ENCODE measurements at regions not wholly inside any gene's neighbourhood (a gene's known extent, or its start where the extent isn't known, plus 50 kb on each side); places are given as distances from the start of the nearest gene placed in this dataset.
"Not testable (repeated sequence)": the region's sequence is repeated elsewhere in the genome, so short reads cannot be mapped to it uniquely, and the experiment has no call there.

DNA sequence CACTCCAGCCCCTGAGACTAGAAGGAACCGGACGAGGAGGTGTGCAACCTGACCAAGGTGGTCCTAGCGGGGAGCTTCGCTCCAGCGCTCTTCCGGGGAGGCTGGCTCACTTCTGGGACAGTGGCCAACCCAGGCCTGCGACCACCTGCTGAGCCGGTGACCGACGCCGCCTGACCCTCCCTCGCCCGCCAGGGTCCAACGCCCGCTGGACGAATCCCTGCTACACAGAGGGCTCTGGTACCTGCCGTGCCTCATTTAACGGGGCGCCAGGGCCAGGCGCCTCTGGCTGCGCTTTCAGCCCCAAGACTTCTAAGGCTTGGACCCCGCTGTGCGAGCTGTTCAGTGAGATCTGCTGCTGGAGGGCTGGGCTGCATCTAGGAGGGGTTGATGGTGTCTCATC, 99.5 kb upstream of the KCNJ18 start:
- no peak overlapping the region for H3K4me3 ChIP-seq
- H3K4me1 ChIP-seq, result peaks cover 0 to 10% (median 3%) of the 10 kb centered on the region in 4 donors
- no peaks in the 10 kb centered on the region for H3K9me3 ChIP-seq
- H3K27ac ChIP-seq, result no peak overlapping the region
- TF ChIP-seq, protein P1, sequence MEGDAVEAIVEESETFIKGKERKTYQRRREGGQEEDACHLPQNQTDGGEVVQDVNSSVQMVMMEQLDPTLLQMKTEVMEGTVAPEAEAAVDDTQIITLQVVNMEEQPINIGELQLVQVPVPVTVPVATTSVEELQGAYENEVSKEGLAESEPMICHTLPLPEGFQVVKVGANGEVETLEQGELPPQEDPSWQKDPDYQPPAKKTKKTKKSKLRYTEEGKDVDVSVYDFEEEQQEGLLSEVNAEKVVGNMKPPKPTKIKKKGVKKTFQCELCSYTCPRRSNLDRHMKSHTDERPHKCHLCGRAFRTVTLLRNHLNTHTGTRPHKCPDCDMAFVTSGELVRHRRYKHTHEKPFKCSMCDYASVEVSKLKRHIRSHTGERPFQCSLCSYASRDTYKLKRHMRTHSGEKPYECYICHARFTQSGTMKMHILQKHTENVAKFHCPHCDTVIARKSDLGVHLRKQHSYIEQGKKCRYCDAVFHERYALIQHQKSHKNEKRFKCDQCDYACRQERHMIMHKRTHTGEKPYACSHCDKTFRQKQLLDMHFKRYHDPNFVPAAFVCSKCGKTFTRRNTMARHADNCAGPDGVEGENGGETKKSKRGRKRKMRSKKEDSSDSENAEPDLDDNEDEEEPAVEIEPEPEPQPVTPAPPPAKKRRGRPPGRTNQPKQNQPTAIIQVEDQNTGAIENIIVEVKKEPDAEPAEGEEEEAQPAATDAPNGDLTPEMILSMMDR (IDR thresholded peaks at IDR 0.05), result no peak
- no peak for TF ChIP-seq POLR2A (IDR thresholded peaks at IDR 0.05)
- ATAC-seq, result peak in 1 of 4 donors; percentile 23
- intact Hi-C loops (cut with DNase I), result no loop called here
- no peaks in the 10 kb centered on the region for H3K36me3 ChIP-seq
- no peak for DNase-seq
- no peaks in the 10 kb centered on the region for H3K27me3 ChIP-seq
- WGBS (ENCODE audit: insufficient coverage, low coverage, low lambda C conversion rate, missing lambda C conversion rate), result 100% methylated on average over 1 of the region's 23 CpGs

DNA sequence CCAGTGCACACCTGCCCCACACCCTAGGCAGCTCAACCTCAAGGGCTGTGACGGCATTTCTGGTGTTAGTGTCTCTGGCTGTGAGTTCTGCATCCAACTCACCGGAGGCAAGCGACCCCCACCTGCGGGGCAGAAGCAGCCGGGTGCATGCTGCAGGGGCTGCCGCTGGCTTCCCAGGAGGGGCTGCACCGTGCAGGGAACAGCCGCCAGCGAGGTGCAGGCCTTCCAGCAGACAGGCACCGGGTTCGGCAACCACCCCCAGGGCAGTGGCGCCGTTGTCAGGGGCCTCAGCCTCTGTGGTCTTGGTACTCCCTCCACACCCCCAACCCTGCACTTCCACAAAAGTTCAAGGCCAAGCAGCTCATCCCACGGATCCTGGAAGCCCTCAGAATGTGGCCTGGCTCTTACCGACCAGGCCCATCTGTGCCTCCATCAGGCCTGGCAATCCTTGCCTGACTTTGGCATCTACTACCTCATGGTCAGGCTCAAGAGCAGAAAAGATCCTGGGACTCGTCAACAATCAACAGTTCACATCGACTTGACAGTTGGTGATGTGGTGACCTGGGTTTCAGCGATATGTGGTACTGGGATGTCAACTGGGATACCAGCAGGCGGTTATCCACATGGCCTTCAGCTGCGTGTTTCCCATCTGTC, 98.7 kb upstream of the KCNJ18 start:
- 75% methylated on average over 2 of the region's 20 CpGs for WGBS (ENCODE audit: insufficient coverage, low coverage, low lambda C conversion rate, missing lambda C conversion rate)
- H3K36me3 ChIP-seq; H3K27me3 ChIP-seq; intact Hi-C loops (cut with DNase I); H3K9me3 ChIP-seq; DNase-seq; H3K4me1 ChIP-seq; H3K4me3 ChIP-seq; H3K27ac ChIP-seq: not testable (repeated sequence)
- peak in 1 of 4 donors; percentile 27 for ATAC-seq

DNA sequence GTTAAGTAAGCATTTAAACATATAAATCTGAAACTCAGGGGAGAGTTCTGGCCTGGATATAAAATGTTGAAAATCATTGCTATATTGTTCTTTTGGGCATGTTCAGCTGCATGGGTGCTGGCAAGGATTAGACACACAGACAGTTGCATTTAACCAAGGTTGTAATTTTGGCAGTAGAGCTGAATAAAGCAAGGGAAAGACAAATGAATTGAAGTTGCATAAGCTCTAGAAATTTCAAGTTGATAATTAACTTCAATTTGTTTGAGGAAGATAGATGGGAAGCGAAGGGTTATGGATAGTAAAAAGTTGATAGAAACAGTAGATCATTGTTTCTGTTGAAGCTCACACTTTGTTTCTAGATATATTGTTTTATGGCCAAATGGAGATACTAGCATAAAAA, 97.2 kb upstream of the KCNJ18 start:
- Histone ChIP-seq H3K4me1 (peaks cover 0 to 10% (median 3%) of the 10 kb centered on the region in 4 donors), H3K27ac (no peak overlapping the region), H3K4me3 (no peak overlapping the region), H3K27me3 (no peaks in the 10 kb centered on the region), H3K9me3 (no peaks in the 10 kb centered on the region), H3K36me3 (no peaks in the 10 kb centered on the region)
- WGBS (ENCODE audit: insufficient coverage, low coverage, low lambda C conversion rate, missing lambda C conversion rate), result 25% methylated on average over 1 of the region's 1 CpG
- intact Hi-C loops (cut with DNase I), result no loop called here
- no peak for TF ChIP-seq POLR2A (IDR thresholded peaks at IDR 0.05)
- TF ChIP-seq, protein P1 (IDR thresholded peaks at IDR 0.05), result no peak
- peak; percentile 72 to 90 (median 87) for ATAC-seq
- no peak for DNase-seq

DNA sequence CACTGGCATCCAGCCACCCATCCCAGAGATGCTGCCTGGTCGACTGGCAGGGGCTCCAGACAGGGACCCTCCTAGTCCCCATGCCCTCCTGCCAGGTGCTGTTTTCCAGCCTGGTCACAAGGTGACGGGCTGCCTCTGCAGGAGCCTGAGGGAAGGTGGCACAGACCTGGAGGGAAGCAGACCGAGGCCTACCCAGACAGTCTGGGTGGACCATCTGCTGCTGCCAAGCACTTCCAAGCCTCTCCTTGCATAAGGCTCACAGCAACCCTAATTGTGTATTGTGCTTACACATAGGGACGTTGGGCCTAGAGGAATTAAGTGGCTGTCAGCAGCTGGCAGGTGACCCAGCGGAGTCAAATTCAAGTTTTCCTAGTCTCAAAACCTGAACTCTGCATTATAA, 90.1 kb upstream of the KCNJ18 start:
- no peak overlapping the region for H3K4me3 ChIP-seq
- no peaks in the 10 kb centered on the region for H3K36me3 ChIP-seq
- DNase-seq (no peak), ATAC-seq (peak in 1 of 4 donors; percentile 44)
- no CpG with 5 or more reads among the region's 5 CpGs for WGBS (ENCODE audit: insufficient coverage, low coverage, low lambda C conversion rate, missing lambda C conversion rate)
- no peaks in the 10 kb centered on the region for H3K4me1 ChIP-seq
- intact Hi-C loops (cut with DNase I), result no loop called here
- TF ChIP-seq, protein P1 (IDR thresholded peaks at IDR 0.05), result no peak
- no peak for TF ChIP-seq POLR2A (IDR thresholded peaks at IDR 0.05)
- H3K27me3 ChIP-seq, result no peaks in the 10 kb centered on the region
- no peak overlapping the region for H3K27ac ChIP-seq
- no peaks in the 10 kb centered on the region for H3K9me3 ChIP-seq

DNA sequence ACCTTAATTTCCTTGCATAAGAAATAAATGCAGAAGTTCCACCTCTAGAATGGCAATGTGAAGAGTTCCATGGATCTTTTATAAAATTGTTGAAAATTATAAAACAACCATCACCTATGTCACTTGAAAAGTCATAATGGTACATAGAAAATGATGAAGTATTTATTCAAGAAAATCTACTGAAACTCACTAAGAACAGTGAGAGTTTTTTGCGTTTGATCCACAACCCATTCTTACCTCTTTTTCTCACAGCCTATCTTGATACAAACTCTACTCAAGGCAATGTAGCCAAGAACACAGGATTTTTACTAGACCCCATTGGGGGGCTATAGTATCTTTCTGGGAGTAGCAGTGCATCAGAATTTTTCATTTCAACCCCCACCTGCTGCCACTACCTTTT, 89.0 kb upstream of the KCNJ18 start:
- ATAC-seq; DNase-seq; H3K9me3 ChIP-seq; intact Hi-C loops (cut with DNase I); H3K4me3 ChIP-seq; H3K27me3 ChIP-seq; H3K36me3 ChIP-seq; H3K27ac ChIP-seq; H3K4me1 ChIP-seq: not testable (repeated sequence)
- WGBS (ENCODE audit: insufficient coverage, low coverage, low lambda C conversion rate, missing lambda C conversion rate), result 68% methylated on average over 1 of the region's 1 CpG

GRCh38 chr17:21611443-21611842, 80.9 kb upstream of the KCNJ18 start:
- ATAC-seq; H3K4me1 ChIP-seq; H3K9me3 ChIP-seq; H3K36me3 ChIP-seq; H3K27me3 ChIP-seq; DNase-seq; intact Hi-C loops (cut with DNase I); H3K27ac ChIP-seq; H3K4me3 ChIP-seq: not testable (repeated sequence)
- 80% methylated on average over 7 of the region's 8 CpGs for WGBS (ENCODE audit: insufficient coverage, low coverage, low lambda C conversion rate, missing lambda C conversion rate)

DNA sequence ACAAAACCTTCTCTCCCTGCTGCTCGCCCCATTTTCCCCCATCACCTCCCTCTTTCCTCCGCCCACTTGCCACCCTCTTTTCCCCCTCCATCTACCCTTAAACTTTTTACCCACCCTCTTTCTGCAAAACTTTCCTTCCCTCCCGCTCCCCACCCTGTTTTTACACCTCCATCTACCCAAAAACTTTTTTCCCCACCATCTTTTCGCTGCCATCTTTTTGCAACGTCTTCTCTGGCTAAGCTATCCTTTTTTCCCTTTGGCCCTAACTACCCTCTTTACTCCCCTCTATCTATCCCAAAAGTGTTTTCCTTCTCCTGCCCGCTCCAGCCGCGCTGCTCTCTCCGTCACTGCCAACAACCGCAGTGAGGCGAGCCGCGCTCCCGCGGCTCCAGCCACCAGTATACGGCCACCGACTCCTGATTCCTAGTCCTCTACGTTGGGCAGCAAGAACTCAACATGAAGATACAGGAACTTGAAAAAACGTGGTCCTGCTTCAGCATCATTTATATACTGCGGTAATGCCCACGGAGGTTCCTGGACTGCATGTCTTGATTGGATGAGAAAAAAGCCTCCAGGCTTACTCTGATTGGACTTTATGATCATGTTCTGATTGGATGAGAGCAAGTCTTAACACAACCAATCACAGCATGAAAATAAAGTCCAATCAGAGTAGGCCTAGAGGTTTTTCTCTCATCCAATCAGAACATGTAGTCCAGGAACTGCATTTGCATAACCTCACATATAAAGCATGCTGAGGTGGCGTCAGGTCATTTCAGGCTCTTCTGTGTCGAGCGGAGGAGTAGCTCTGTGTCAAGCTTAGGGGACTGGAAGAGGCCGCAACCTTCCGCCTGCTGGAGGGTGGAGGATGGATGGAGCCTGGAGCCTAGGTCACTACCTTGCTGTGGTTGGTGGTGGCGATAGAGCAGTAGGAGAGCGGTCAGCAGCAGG, 79.9 kb upstream of the KCNJ18 start:
- H3K4me3 ChIP-seq; intact Hi-C loops (cut with DNase I); H3K9me3 ChIP-seq; H3K36me3 ChIP-seq; ATAC-seq; H3K4me1 ChIP-seq; H3K27ac ChIP-seq; H3K27me3 ChIP-seq; DNase-seq: not testable (repeated sequence)
- 74% methylated on average over 26 of the region's 28 CpGs for WGBS (ENCODE audit: insufficient coverage, low coverage, low lambda C conversion rate, missing lambda C conversion rate)

Measured in right lobe of liver (tissue), 6 donors.